GM12878 (cell line): ENCODE measurements at regions not wholly inside any gene's neighbourhood (a gene's known extent, or its start where the extent isn't known, plus 50 kb on each side); places are given as distances from the start of the nearest gene placed in this dataset.

Experiments
- ATAC-seq: fragments of 200-7000 bp; cut with Tn5 transposase; 3 replicates; pipeline ENCODE4 v1.9.1; 2020; ENCODE audit warnings: mild to moderate bottlenecking, moderate library complexity
- BruUV-seq: library from RNA; stranded (reverse); fragments of 400-500 nt; replicated peaks from 2 replicates; lab custom pipeline; 2021; lab: Mats Ljungman, UMichigan
- CTCF ChIA-PET: fragments of 300-600 bp; sonication (Branson Sonifier 250); formaldehyde crosslinking; extraction: SDS; loops from one replicate; lab custom pipeline; 2021; ENCODE audit warnings: inconsistent platforms; lab: Yijun Ruan, JAX
- POLR2A ChIA-PET: fragments of 350-600 bp; formaldehyde crosslinking; extraction: SDS; loops from one replicate; lab custom pipeline; 2021; ENCODE audit warnings: inconsistent platforms; lab: Charles Lee
- RAD21 ChIA-PET: fragments of 300-600 bp; sonication (Branson Sonifier 250); formaldehyde crosslinking; loops from one replicate; lab custom pipeline; 2023; ENCODE audit warnings: antibody characterized with exemption; ENCODE audit not compliant: unreplicated experiment; lab: Charles Lee
- SMC1A ChIA-PET: fragments of 300-600 bp; sonication (Branson Sonifier 250); formaldehyde crosslinking; loops from one replicate; lab custom pipeline; 2023; ENCODE audit not compliant: unreplicated experiment, uncharacterized antibody; lab: Charles Lee
- DNase-seq: peaks from one replicate; pipeline ENCODE4 v3.0.0-alpha.2; 2011; ENCODE audit warnings: low read depth, low spot score
- FAIRE-seq: peaks from 3 replicates; lab custom pipeline; 2011; peaks lifted over from hg19 to GRCh38; lab: Jason Lieb, UNC
- H2AFZ ChIP-seq: 2 replicates; pipeline ENCODE4 v1.6.0; 2011; ENCODE audit warnings: low read depth, low read length, control low read depth; ENCODE audit not compliant: control insufficient read depth
- H3K27ac ChIP-seq: 2 replicates; pipeline ENCODE4 v1.5.1; 2011; ENCODE audit warnings: control low read depth; ENCODE audit not compliant: control insufficient read depth, insufficient read depth
- H3K27me3 ChIP-seq, 2 experiments: replicated peaks in 1 of 2; 2 replicates each; pipeline versions ENCODE4 v1.6.0 to v1.6.1; 2011; ENCODE audit warnings: low read length in 1 of 2; ENCODE audit not compliant: control insufficient read depth in 2 of 2, insufficient read depth in 2 of 2
- H3K36me3 ChIP-seq, 2 experiments: 2 replicates each; pipeline ENCODE4 v1.5.1; 2011; ENCODE audit warnings: low read length in 1 of 2; ENCODE audit not compliant: control insufficient read depth in 2 of 2, insufficient read depth in 2 of 2
- H3K4me1 ChIP-seq: 2 replicates; pipeline ENCODE4 v1.6.1; 2011; ENCODE audit warnings: mild to moderate bottlenecking, low read length, moderate library complexity, mixed read lengths; ENCODE audit not compliant: control insufficient read depth, insufficient read depth
- H3K4me2 ChIP-seq: 2 replicates; pipeline ENCODE4 v1.6.0; 2011; ENCODE audit warnings: control low read depth; ENCODE audit not compliant: control insufficient read depth, insufficient read depth
- H3K4me3 ChIP-seq: fragments of 200-600 bp; sonication (generic); 2 replicates; pipeline ENCODE4 v1.5.1; 2016
- H3K79me2 ChIP-seq: 2 replicates; pipeline ENCODE4 v1.6.0; 2011; ENCODE audit warnings: low read length; ENCODE audit not compliant: control insufficient read depth, insufficient read depth
- H3K9ac ChIP-seq: 2 replicates; pipeline ENCODE4 v1.8.0; 2011; ENCODE audit warnings: low read length, control low read depth, mixed read lengths; ENCODE audit not compliant: control insufficient read depth, insufficient read depth
- H3K9me3 ChIP-seq: replicated peaks from 3 replicates; pipeline ENCODE4 v1.5.1; 2011; ENCODE audit warnings: mild to moderate bottlenecking, low read length; ENCODE audit not compliant: control insufficient read depth, insufficient read depth
- H4K20me1 ChIP-seq: 2 replicates; pipeline ENCODE4 v1.6.0; 2011; ENCODE audit not compliant: control insufficient read depth, insufficient read depth
- BCLAF1 ChIP-seq: fragments of 450-650 bp; IDR thresholded peaks from 2 replicates; pipeline ENCODE4 v1.6.1; 2017; ENCODE audit warnings: antibody characterized with exemption, mild to moderate bottlenecking, moderate library complexity
- BMI1 ChIP-seq: fragments of 450-650 bp; IDR thresholded peaks from 2 replicates; pipeline ENCODE4 v1.6.1; 2016; ENCODE audit warnings: mild to moderate bottlenecking, moderate library complexity, borderline replicate concordance
- CREM ChIP-seq: IDR thresholded peaks from 2 replicates; pipeline ENCODE4 v1.6.1; 2014; ENCODE audit warnings: antibody characterized with exemption, low read depth
- EGR1 ChIP-seq, 2 experiments: IDR thresholded peaks; 1 replicate in 1 of 2; 2 replicates in 1 of 2; pipeline ENCODE4 v1.6.1; 2011 to 2012; ENCODE audit warnings: low read depth in 2 of 2, low read length in 2 of 2, borderline replicate concordance in 1 of 2, mild to moderate bottlenecking in 1 of 2, moderate library complexity in 1 of 2
- FOXM1 ChIP-seq: IDR thresholded peaks from 2 replicates; pipeline ENCODE4 v1.6.1; 2012; ENCODE audit warnings: low read depth, mild to moderate bottlenecking, inconsistent platforms, low read length, moderate library complexity
- IKZF2 ChIP-seq, 2 experiments: fragments of 450-650 bp; IDR thresholded peaks; 2 replicates each; pipeline ENCODE4 v1.6.1; 2017; ENCODE audit warnings: mild to moderate bottlenecking in 2 of 2, moderate library complexity in 2 of 2
- NBN ChIP-seq: fragments of 450-650 bp; IDR thresholded peaks from 2 replicates; pipeline ENCODE4 v1.6.1; 2016
- NFIC ChIP-seq: IDR thresholded peaks from 2 replicates; pipeline ENCODE4 v1.6.1; 2012; ENCODE audit warnings: low read depth, mild to moderate bottlenecking, inconsistent platforms, low read length, moderate library complexity
- NFXL1 ChIP-seq: fragments of 450-650 bp; IDR thresholded peaks from 2 replicates; pipeline ENCODE4 v1.6.1; 2017; ENCODE audit warnings: antibody characterized with exemption, mild to moderate bottlenecking, borderline replicate concordance
- NFYB ChIP-seq: IDR thresholded peaks from 2 replicates; pipeline ENCODE4 v1.6.1; 2011; ENCODE audit warnings: low read depth, mild to moderate bottlenecking, low read length, improper control_type of control experiment, moderate library complexity; ENCODE audit not compliant: insufficient read depth
- SMAD5 ChIP-seq: IDR thresholded peaks from 2 replicates; pipeline ENCODE4 v1.6.1; 2016; ENCODE audit warnings: antibody characterized with exemption, low read depth
- SP1 ChIP-seq: IDR thresholded peaks from one replicate; pipeline ENCODE4 v1.6.1; 2011; ENCODE audit warnings: low read depth, low read length
- SPI1 ChIP-seq: IDR thresholded peaks from 2 replicates; pipeline ENCODE4 v1.6.1; 2011; ENCODE audit warnings: low read depth, mild to moderate bottlenecking, low read length, moderate library complexity, borderline replicate concordance; ENCODE audit not compliant: insufficient read depth
- SRF ChIP-seq, 2 experiments: IDR thresholded peaks; 2 replicates each; pipeline ENCODE4 v1.6.1; 2011; ENCODE audit warnings: low read depth in 2 of 2, low read length in 2 of 2, mild to moderate bottlenecking in 1 of 2, moderate library complexity in 1 of 2
- TBL1XR1 ChIP-seq: IDR thresholded peaks from 2 replicates; pipeline ENCODE4 v1.6.1; 2012; ENCODE audit warnings: low read depth, low read length, improper control_type of control experiment
- WRNIP1 ChIP-seq: IDR thresholded peaks from 2 replicates; pipeline ENCODE4 v1.6.1; 2011; ENCODE audit warnings: low read depth, low read length, improper control_type of control experiment, borderline replicate concordance
- ZZZ3 ChIP-seq: IDR thresholded peaks from 2 replicates; pipeline ENCODE4 v1.6.1; 2011; ENCODE audit warnings: low read depth; ENCODE audit not compliant: control insufficient read depth, insufficient read length
- WGBS: methylation state at CpG from one replicate; pipeline ENCODE4 v1.1.6; 2016; ENCODE audit warnings: low lambda C conversion rate; ENCODE audit not compliant: insufficient replicate concordance, insufficient coverage; ENCODE audit errors: missing lambda C conversion rate; 5-methylcytosine and 5-hydroxymethylcytosine counted together
- in situ Hi-C: fragments of 300-500 bp; cut with MboI; formaldehyde crosslinking; loops from 9 replicates; pipeline ENCODE4 v1.14.3; 2018; ENCODE audit warnings: mixed read lengths
- intact Hi-C: fragments of 100-400 bp; cut with micrococcal nuclease; formaldehyde crosslinking; loops from one replicate; pipeline ENCODE4 v1.14.2; 2022; ENCODE audit not compliant: unreplicated experiment

- H3K79me2 ChIP-seq = no peaks in the 10 kb centered on the region
- RAD21 ChIA-PET = no interaction called here
- H4K20me1 ChIP-seq = no peaks in the 10 kb centered on the region
- FAIRE-seq = no peak
- intact Hi-C loops = no loop called here
- WGBS = 14% methylated on average over 6 of the region's 6 CpGs
- H3K4me3 ChIP-seq = no peak overlapping the region
- H3K27ac ChIP-seq = no peak overlapping the region
- no TSS peak for BruUV-seq
- no peaks in the 10 kb centered on the region for H3K9me3 ChIP-seq
- TF ChIP-seq SRF (IDR thresholded peaks at IDR 0.05; ENCODE audit: low read depth in 2 of 2, low read length in 2 of 2) (no peak), EGR1 (IDR thresholded peaks at IDR 0.05; ENCODE audit: borderline replicate concordance in 1 of 2, low read depth in 2 of 2, low read length in 2 of 2) (no peak), TBL1XR1 (no peak), NFYB (no peak), BMI1 (no peak), IKZF2 (IDR thresholded peaks at IDR 0.05) (no peak), ZZZ3 (no peak), SP1 (no peak), NFIC (no peak), NBN (no peak), CREM (no peak), FOXM1 (no peak), NFXL1 (no peak), BCLAF1 (no peak), WRNIP1 (no peak), SPI1 (no peak), SMAD5 (no peak)
- 0 out of 2 replicates have a peak, but pooled peaks cover 3% of the 10 kb centered on the region for H3K4me1 ChIP-seq
- H3K9ac ChIP-seq = no peak overlapping the region
- POLR2A ChIA-PET = no interaction called here
- H3K36me3 ChIP-seq = no peaks in the 10 kb centered on the region
- in situ Hi-C loops = no loop called here
- H2AFZ ChIP-seq = no peak overlapping the region
- CTCF ChIA-PET = no interaction called here
- no peak for DNase-seq
- no peak for ATAC-seq
- H3K27me3 ChIP-seq = peaks cover 3 to 10% of the 10 kb centered on the region in 2 experiments; a peak in 3 of 4 replicates
- H3K4me2 ChIP-seq = no peak overlapping the region
- SMC1A ChIA-PET = no interaction called here
These were observed 128.3 kb upstream of the PRMT8 start for GRCh38 chr12:3362737-3363136.
